M059J (cell line): ENCODE measurements at regions not wholly inside any gene's neighbourhood (a gene's known extent, or its start where the extent isn't known, plus 50 kb on each side); places are given as distances from the start of the nearest gene placed in this dataset.

Experiments
- DNase-seq: peaks from one replicate; pipeline ENCODE4 v3.0.0-alpha.2; 2012; ENCODE audit warnings: low read depth

DNA sequence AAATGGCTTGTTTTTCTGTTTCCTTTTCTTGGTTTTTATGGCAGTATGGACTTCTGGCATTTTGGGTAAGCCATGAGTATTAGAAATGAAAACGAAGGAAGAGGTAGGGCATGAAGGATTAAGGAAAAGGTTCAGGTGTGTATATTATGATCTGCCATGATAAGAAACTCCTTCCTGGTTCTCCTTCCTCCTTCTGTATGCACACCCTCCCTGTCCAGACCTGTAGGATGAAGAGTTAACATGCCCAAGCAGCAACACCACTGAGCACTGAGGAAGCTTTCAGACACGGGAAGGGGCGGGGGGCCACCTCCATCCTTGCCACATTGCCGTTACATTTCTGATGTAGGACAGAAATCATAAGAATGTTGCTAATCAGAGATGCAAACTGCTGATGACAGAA is 361.0 kb upstream of the ZMIZ1 start:
- no peak for DNase-seq

DNA sequence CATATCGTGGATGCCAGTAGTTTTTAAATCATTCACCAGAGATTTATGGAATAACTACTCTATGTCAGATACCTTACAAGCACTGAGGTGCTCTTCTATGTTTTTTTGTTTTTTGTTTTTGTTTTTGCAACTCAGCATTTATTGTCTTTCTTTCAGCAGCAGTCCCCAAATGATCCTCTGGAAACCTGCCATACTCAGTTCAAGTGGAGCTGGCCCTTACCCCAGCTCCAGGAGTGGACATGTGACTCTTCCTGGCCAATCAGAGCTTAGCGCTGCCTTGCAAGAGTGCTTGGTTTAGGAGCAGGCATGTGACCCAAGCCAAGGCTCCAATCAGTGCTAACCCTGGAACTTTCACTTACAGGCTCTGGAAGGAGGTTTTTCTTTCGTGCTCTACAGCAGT is 356.6 kb upstream of the ZMIZ1 start:
- no peak for DNase-seq

DNA sequence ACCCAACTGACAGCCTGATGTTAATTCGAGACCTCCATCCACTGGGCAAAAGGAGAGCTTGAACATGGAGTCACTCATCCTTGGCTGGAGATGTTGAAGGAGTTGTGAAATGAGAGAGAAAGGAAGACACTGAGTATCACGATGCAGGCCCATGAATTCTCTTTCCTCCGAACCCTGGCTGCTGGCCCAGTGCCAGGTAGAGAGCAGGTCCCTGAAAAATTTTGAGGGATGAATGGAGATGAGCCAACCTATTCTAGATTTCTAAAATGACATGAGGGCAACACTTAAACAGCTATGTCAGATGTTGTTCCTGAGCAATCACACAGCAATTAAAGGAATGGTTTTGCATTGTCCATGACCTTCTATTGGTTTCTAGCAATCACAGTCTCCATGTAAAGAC is 355.1 kb upstream of the ZMIZ1 start:
- no peak for DNase-seq

DNA sequence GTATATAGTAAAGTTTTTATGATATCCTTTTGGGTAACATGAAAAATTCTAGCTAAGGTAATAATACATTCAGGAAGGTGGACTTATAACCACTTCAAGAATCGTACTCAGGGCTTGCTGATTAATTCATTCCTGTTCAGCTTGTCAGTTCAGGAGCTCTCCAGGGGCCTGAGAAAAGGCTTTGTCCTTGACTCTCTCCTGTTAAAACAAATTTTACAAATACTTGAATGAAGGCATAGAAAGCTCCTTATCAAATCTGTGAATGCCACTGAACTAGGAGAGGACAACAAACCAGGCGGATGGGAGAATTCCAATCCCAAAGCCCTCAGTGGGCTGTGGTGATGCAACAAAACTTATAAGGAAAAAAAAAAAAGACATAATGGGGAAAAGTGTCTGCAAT is 354.5 kb upstream of the ZMIZ1 start:
- no peak for DNase-seq

DNA sequence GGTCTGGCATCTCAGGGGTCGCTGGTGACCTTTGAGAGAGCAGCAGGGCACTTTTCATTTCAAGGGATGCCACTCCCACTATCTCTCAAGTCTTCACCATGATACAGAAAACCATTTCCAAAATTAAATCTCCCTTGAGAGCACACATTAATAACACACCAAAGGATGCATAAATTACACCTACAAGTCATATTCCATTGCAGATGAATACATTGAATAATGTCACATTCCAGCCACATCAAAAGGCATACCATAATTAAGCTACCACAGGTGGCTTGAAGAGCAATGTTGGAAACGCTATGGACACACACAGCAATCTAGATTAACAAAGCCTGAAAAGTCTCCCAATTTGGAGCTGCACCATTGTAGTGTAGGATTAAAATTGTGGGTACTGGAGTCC is 353.3 kb upstream of the ZMIZ1 start:
- peak; percentile 4 for DNase-seq

DNA sequence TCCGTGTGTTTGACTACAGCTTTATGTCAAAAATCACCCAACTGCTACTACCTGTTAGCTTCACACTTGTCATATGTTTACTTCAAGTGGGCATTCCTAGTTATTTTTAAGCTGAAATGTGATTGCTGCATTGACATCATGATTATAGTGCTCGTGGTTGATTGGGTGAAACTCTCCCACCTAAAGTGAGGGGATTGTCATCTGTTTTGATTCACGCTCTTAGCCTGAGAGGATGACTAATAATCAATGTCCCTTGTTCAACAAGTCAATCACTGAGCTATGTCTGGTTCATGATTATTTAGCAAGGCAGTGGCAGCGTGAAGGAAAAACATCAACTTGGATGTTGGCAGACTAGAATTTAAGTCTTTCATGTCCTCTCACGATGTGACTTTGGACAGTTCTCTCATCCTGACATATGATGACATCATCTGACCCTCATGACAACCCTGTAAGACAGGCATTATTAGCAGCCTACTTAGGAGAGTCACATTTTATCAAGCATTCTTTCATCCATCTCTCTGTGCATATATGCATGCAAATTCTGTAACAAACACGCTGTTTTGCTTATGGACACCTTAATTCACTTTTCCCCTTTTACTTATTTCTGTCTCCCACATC is 352.6 kb upstream of the ZMIZ1 start:
- no peak for DNase-seq

DNA sequence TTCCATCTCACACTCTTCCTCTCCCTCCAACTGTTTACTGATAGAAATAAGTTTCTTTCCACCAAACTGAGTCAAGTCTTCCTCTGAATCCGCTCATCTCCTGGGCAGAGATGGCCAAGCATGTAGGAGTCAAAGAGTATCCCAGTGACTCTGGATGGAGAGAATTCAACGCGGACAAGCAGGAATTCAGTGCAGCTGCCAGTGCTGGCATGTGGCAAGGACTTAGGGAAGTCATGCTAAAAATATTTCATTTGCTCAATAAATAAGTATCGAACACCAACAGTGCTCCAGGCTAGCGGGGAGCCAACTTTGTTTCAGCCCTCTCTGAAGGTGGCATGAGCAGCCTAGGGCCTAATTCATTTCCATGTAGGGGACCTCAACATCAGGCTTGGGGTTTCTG is 351.6 kb upstream of the ZMIZ1 start:
- DNase-seq = peak; percentile 8

DNA sequence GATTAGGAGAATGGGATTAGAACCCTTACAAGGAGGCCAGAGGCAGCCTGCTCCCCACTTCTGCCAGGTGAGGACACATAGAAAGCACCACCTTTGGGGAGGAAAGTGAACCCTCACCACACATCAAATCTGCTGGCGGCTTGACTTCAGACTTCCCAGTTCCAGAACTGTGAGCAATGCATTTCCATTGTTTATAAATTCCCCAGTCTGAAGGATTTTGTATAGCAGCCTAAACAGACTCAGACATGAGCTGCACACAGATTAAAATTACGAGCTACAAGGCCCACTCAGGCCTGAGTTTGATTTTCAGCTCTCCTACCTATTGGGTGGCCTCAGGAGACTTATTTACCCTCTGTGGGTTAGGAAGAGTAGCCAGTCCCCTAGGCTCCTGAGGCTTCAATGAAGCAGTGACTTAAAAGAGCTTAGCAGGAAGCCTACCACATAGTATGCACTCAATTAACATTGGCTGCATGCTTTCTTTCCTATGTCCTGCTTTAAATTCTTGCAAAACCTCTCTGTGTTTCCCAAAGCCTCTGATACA is 350.7 kb upstream of the ZMIZ1 start:
- DNase-seq = no peak

DNA sequence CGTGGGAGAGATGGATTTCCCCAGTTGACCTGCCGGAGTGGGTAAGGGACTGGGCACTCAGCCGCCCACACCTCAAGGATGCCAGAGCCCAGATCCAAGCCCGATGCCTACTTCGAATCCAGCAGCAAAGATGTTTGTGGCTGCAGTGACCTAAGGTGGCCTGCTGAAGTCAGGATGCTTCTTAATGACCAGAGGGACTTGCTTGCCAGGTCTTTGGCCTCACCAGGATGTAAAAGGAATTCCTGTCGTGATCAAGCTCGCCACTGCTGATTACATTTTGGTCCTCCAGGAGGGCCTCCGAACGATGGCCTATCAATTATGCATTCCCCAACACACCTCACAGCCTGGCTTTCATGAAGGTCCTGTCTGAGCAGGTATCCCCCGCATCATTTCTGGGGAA is 349.5 kb upstream of the ZMIZ1 start:
- DNase-seq = no peak

DNA sequence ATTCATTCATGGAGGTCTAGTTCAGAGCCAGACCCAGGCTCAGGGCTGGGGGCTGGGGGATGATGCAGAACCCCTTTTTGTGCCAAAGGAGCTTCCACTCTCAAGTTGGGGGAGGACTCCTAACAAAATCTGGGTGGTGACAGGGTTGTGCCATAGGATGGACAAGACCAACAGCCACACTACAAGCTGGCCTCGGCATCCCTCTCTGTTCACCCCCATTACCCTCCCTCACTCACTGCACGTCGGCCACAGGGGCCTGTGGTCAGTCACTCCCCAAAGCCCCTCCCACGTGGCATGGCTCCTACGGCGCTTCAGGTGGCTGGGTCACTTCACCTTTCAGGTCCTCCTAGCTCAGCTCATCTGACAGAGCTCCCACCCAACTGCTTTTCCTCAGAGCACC is 348.7 kb upstream of the ZMIZ1 start:
- DNase-seq = no peak

DNA sequence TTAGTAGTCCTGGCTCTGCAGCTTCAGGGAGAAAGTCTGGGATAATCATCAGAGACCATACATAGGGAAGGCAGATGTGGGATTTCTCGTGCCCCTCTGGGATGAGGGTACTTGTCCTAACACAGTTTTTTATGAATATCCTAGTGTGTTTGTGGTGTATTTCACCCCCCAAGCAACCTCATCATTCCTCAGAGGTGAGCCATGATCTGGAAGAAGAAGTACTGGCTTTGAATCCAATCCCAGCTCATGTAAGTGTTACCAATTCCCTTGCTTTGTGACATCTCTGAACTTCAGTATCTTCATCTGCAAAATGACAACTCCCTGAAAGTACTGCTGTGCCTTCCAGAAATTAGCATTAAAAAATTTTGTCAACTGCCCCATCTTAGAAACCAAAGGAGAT is 347.5 kb upstream of the ZMIZ1 start:
- DNase-seq = no peak

DNA sequence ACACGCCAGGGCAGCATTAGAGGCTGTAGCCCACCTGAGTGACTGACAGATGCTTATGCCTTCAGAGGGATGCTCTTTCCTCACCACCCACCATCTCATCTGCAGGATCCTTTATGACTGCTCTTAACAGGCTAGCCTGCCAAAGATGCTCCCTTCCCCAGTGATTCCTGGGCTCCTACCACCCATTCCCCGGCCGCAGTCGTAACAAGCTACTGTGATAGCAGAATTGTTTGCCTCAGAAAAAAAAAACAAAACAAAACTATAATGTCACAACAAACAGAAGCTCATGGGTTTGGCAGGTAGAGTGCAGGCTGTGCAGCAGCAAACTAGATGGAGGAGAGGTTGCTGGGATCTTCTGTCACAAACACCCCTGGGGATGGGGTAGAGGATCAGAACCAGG is 343.9 kb upstream of the ZMIZ1 start:
- DNase-seq = no peak

DNA sequence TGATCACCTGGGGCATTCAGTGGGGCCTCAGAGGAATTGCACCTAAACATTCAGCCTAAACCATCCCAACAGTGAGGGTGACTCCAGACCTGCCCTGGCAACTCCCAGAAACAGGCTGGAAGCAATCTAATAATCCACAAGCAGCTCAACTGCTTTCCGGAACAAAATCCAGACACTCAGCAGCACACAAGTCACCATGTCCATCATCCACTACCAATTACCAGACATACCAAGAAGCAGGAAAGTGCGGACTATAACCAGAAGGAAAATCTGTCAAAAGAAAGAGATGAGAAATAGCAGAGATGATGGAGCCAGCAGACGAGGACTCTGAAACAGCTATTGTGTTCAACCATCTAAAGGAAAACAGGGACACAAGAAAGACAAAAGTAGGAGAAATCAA is 342.6 kb upstream of the ZMIZ1 start:
- DNase-seq = no peak

DNA sequence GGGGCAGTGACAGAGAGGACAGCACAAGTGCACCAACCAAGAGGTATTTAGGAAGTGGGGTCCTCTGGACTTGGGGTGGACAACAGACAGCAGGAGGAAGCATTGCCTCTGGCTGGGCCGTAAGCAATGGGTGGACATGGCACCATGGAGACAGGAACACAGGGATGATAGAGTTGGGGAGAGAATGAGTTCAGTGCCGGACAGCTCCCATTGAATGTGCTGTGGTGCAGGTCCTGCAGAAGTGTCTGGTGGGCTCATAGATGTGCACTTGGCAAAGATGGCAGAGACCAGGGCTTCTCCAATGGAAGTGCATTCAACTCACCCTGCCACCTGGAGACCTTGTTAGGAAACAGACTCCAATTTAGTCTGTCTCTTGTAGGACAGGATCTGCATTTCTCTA is 341.5 kb upstream of the ZMIZ1 start:
- DNase-seq = no peak

DNA sequence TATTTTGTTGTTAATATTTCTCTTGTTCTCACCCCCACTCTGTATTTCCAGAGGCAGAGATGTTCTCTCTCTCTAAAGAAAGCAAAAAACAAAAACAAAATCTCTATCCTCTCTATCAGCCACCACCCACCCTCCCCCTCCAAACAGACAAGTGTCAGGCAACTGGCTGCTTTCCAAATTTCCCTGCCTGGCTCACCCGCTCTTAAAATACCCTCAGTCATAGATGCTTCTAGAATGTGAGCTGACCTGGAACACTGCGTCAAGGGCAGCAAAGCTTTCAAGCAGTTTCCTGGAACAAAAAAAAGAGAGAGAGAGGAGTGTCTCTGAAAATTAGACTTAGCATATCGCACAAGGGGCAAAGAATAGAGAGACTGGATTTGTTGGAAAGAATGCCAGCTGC is 341.0 kb upstream of the ZMIZ1 start:
- no peak for DNase-seq

DNA sequence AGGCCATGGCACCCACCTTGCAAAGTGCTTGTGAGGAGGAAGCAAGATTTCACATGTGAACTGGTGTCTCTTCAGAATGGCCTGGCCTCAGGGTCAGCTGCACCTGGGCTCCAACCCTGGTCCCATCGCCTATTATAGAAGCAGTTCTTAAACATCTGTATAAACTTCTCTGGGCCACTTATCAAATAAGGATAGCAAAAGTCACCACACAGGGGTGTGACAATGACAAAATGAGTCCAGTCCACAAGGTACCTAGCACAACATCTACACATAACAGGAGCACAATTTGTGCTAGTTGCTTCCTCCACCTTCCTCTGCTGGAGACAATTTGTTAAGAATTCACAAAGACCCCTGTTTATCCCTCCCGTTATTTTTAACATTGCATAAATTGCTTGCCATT is 340.6 kb upstream of the ZMIZ1 start:
- no peak for DNase-seq

DNA sequence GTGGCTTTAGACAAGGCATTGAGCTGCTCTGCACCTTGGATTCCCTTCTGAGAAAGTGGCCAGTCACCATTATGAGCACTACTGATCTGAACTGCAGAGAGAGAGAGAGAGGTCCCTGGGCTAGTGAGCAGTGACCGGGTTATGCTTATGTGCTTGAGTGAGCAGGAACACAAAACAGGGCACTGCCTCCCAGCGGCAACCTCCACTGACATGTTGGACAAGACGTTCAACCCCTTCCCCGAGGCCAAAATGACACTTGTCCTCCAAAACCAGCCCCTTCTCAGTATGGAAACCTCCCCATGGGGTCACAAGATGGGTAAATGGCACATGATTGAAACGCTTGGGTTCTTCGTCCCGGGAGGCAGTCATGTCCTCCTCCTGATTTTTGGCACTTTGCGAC is 339.4 kb upstream of the ZMIZ1 start:
- no peak for DNase-seq

DNA sequence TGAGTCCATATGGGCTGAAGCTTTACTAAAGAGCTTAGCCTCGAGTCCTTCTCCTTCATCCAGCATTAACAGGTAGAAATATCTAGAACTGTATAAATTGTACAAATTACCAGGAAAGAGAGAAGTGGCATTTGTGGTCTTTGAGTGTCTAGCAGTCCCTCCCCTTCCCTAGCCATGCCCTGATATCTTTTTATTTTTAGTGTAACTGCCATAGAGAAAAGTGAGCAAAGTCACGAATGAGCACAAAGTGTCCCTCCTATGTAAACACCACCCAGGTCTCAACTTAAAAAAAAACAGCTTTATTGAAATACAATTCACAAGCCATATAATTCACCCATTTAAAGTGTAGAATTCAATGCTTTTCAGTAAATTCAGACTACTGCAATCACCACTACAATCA is 339.0 kb upstream of the ZMIZ1 start:
- DNase-seq = no peak

DNA sequence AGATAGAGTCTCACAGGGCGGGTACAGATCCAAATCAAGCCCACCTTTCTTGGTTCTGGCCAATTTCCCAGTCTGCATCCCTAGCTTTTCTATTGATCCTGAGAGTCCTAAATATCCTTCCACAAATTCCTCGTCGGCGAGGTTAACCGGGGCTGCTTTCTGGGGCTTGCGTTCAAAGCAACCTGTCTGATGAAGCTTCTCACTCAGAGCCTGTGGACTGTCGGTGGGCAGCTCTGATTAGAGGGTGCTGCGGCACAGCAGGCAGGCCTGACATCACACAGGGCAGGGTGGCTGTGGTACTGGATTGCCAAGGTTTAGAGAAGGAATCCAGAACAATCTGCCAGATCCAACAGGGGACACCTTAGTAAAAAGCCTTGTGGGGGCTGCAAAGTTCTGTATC is 338.0 kb upstream of the ZMIZ1 start:
- no peak for DNase-seq

DNA sequence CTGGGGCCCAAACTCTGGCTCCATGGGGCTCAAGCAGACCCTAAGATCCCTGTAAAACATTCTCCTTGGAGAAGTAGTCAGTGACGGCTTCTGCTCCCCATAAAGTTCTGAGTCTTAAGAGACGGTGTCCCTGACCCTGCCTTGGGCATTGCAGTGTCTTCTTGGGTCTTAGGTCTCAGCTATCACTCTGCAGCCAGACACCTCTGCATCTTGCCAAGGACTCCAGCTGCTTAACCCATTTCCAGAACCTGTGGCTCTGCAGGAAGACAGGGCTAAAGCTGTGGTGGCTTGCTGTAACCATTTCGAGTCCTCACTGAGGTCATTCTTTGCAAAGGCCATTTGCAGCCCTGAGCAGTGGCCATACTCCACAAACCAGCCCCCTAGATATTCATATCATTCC is 337.1 kb upstream of the ZMIZ1 start:
- DNase-seq = no peak

DNA sequence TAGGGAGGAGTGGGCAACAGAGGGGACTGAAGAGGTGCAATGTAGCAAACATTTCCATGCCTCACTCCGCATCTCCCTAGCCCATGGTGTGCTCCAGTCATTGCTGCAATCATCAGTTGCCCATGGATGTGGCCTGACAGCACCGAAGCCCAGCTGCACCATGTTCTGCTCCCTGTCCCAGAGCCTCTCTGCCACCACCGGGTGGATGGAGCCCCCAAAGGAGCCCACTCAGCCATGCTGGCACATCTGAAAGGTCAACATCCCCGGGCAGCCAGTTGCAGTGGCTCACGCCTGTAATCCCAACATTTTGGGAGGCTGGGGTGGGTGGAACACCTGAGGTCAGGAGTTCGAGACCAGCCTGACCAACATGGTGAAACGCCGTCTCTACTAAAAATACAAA is 336.4 kb upstream of the ZMIZ1 start:
- DNase-seq = no peak

DNA sequence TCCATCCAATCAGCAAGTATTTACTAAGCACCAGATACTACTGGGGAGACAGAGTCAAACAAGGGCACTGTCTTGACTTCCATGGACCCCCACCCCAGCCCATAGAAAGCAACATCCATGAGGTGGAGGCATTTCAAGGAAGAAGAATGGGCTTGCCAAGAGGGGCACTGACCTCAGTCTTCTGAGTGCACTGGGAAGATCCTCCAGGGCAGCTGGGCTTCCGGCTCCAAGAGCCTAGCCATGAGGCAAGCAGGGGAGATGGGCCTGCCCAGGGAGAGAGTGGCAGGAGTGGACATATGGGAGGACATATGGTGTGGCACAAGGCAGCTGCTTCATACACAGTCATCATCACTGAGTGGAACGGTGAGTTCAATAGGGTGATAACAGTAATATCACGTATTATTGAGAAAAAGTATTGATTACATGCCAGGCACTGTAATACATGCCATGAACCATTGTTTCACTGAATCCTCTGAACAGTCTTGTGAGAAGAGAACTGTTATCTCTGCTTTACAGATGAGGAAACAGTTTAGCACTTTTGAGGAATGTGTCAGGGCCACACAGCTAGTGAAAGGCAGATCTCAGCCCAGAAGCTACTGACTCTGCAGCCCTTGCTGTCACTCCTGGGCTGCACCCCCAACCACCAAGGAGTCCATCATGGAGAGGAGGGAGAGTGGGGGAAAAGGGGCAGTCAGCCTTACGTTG is 331.7 kb upstream of the ZMIZ1 start:
- DNase-seq = no peak

DNA sequence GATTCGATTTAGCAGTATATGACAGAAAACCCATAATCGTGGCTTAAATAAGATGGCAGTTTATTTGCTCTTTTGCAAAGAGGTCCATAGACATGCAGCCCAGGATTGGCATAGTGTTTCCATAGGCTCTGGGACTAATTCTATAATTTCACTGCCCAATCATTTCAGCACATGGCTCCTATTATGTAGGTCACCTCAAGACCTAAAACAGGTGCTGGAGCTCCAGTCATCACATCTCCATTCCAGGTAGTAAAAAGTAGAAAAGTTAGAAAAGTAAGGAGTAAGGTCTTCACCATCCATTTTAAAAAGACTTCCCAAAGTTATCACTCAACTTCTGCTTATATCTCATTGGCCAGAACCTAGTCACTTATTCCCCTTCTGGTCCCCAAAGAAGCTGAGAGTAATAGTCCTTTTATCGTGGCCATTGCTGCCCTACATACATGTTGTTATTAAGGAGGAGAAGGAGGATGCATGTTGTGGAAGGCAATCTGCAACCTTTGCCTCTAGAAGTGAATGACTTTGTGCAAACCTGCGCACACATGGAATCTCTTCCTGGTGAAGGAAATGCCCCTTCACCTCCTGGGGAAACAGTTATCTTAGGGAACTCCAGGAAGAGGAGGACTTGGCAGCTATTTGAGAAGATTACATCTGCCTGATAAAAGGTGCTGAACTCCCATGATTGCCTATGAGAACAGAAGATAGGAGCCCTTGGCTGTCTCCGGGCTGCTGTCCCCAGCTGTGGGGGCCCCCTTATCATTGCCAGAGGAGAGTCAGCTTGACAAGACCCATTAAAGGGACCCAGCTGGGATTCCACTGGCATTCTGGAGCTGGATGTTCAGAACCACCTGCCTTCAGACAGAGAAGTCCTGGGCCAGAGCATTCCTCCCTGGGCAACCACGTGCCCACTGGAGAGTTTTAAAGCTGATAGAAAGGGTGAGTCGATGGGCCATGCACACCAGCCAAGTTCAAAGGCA is 330.6 kb upstream of the ZMIZ1 start:
- DNase-seq = no peak
